CD4-positive, alpha-beta T cell treated with Interleukin-12 subunit alpha and Interleukin-12 subunit beta, for 1 hour (primary cell): ENCODE measurements at regions not wholly inside any gene's neighbourhood (a gene's known extent, or its start where the extent isn't known, plus 50 kb on each side); places are given as distances from the start of the nearest gene placed in this dataset.
"Not testable (repeated sequence)": the region's sequence is repeated elsewhere in the genome, so short reads cannot be mapped to it uniquely, and the experiment has no call there.

ENCODE experiments used
- DNase-seq: peaks from one replicate; pipeline ENCODE4 v3.0.0-alpha.2; 2020

DNA sequence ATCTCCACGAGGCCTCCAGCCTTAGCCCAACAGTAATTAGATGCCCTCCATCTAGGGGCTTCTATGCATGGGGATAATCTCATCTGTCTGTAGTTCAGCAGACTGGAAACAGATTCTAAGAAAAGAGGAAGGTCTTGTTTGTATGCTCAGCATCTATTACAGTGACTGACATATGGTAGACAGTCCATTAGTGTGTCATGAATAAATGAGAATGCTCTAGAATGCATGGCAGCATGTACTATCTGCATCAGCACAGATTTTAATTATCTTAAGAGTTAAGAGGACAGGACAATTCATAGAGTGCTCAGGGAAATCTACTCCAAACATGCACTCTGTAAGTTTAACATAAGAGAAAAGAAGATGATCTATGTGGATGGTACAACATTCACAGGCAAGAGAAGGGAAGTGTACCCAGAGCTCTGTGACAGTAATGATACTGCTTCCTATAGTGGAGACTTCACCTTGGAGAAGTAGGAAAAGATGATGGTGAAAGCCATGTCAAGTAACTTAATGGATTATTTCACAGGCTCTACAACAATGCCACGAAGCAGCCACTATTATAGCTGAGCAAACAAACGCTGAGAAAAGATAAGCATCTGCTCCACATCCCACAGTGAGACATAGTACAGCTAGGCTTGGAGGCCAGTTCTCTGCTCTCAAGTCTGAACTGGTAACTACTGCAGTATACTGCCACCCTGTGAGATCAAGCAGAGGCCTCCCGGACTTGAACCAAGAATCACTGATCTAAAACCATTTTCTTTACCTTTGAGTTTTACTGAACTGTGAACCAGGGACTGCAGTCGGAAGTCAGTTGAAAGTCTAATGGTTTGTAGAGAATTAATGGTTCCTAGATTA lies 309.2 kb upstream of the SPTLC3 start:
- DNase-seq = no peak

DNA sequence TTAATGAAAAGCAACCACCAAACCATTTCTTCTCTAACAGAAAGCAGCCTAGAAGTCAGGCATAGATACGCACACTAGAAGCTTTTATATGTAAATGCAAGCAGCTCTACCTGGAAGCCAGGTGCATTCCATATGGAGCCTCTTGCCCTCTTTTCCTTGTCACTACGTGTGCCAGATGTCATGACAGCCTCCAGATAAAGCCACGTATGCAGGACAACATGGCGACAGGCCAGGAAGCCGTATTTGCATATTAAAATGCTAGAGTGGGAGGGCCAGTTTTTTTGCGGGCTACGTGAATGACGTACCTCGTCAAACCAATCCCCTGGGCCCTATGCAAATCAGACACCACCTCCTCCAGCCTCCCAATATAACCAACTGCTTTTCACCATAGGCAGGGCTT lies 308.1 kb upstream of the SPTLC3 start:
- no peak for DNase-seq

DNA sequence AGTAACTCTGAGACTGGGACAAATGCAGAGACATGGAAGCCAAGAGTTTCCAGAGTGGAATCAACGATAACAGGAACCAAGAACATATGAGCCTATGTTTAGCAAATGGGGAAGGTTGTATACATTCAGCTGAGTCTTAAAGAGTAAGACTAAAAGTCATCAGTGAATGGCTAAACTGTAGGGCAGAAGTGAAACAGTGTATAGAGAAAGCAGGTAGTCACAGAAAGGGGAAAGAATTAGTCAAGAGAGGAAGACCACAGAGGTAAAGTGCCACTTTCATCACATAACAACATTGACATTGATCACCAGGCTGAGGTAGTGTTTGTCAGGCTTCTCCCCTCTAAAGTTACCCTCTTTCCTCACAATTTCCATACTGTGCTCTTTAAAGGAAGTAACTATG lies 306.5 kb upstream of the SPTLC3 start:
- no peak for DNase-seq

DNA sequence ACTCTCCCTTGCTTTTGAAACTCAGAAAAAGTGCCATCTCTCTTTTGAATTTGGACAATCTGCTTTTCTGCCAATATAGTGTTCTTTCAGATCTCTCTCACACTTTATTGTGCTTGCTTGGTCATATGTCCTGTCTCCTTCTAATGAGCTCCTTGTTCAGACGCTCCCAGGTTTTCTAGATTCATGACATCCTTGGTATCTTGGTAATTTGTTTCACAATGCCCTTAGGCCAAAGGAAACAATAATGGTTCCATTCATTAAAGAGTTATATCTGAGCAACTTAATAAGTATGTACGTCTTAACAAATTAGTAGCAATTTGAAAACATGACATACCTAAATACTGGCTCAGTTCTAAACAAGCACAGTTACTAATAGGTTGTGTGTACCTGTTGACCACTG lies 293.4 kb upstream of the SPTLC3 start:
- DNase-seq = no peak

DNA sequence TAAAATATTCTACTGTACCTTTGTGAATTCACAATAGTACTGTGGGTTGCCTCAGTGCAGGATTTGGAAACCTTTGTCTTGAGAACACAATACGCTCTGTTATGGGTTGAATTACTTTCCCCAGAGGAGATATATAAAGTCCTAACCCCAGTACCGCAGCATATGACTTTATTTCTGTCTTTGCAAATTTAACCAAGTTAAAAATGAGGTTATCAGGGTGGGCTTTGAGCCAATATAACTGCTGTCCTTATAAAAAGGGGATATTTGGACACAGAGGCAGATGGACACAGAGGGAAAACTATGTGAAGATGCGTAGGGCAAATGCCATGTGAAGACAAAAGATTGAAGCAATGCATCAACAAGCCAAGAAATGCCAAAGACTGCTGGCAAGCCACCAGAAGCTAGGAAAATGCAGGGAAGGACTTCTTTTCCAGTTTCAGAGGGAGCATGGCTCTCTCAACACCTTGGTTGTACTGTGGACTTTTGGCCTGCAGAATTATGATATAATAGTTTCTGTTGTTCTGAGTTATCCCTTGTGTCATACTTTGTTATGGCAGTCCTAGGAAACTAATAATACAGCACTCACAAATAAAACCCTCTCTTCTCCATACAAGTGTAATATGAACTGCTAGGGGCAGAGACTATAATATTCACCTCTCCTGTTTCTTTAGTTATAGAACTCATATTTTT lies 292.6 kb upstream of the SPTLC3 start:
- no peak for DNase-seq

DNA sequence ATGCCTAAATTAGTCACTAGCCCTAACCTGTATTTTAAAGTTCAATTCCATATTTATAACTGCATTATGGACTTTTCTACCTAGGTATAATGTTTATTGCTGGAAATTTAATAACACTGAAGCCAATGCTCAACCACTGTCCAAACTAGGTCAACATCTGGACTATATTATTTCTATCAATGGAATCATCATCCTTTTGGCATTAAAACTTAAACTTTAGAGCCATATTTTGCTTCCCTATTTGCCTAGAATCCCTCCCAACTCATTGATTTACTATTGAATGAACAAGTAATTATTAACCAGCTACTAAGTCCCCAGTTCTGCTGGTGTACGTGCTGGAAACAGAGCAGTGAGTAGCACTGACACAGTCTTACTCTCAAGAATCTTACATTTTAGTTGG lies 291.7 kb upstream of the SPTLC3 start:
- no peak for DNase-seq

DNA sequence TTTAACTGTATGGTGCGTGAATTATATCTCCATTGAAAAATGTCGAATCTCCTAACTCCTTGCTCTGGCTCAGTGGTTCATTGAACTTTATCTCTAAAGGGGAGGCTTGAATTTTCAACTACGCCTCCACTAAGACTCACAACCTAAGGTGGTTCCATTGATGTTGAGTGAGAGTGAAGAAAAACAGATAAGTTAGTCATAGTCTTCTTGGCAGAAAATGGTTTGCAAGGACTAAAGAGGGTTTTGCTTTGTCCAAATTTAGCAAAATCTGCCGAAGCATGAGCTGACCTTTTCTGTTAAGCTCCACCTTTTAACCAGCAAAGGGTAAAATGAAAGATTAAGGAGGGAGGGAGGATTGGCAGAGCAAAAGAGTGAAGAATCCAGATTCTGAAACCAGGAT lies 290.2 kb upstream of the SPTLC3 start:
- no peak for DNase-seq

DNA sequence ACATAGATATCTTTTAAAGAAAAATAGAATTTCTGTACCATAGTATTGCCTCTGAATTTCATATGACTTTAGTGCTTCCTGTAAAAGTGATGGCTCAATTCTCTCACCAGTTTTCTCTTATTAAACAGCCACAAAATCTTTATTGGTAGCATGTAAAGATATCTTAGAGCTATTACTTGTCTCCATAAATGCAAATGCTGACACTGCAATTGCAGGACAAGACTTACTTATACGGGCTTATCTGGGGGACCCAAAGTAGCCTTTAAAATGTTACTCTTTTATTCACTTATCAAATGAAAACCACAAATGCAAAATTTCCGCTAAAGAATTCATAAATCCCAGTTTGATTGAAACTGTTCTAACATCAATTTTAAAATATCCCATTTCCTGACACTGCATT lies 287.1 kb upstream of the SPTLC3 start:
- DNase-seq = no peak

DNA sequence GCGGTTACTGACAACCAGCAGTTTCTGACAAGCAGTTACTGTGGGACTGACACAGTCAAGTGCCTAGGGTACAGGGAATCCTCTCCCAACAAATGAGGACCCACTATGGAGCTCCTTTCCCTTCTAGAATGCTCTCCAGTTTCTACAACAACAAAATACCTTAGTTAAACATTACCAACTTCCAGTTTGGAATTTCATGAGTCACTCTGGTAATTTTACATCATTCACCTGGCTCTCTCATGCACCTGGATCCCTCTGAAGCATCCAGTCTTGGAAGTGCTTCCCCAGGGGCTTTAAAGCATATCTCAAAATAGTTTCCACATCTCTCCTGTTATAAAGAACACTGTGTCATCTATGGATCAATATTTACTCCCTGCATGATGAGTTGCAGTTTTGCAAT lies 286.7 kb upstream of the SPTLC3 start:
- DNase-seq = no peak

DNA sequence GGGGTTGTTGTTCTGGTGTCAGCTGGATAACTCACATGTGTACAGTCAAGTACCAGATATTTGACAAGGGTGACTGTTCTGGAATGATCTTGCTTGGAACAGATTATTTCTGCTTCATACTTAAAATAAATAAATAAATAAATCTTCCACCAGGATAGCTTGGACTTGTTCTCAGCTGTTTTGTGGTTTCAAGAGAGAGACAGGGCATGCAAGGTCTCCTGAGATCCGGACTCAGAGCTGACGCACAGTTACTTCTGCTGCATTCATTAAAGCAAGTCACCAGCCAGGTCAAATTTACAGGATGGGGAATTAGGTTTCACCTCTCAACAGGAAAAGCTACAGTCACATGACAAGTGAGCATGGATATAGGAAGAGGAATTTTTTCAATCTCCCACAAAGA lies 285.0 kb upstream of the SPTLC3 start:
- DNase-seq = no peak

DNA sequence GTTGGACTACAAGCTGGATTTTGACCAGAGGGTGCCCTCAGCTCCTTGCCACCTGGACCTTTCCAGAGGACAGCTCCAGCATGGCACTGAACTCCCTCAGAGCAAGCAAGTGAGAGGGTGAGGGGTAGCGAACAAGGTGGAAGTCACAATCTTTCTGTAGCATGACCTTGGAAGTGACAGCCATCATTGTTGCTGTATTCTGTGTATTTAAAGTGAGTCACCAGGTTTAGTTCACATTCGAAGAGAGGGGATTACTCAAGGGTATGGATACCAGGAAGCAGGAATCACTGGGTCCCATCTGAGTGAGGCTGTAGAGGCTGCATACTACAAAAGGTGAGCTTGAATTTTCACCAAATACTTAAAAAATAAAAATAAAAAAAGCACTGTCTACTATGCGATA lies 280.0 kb upstream of the SPTLC3 start:
- DNase-seq = no peak

DNA sequence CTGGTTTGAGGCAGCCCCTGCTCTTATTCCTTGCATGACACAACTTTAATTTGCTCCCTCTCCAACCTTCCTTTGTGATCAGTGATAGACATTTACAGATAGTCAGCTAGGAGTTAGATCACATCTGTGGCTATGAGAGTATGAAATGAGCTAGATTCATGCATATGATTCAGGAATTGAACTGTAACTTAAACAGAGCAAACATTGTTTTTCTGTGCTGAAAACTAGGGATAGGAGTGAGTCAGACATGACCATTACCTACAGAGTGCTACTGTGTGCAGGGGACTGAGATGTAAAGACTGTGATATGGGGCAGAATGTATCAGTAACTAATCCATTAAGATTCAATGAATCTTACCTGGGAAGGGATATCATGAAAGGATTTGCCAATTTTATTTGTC lies 279.4 kb upstream of the SPTLC3 start:
- DNase-seq = no peak

DNA sequence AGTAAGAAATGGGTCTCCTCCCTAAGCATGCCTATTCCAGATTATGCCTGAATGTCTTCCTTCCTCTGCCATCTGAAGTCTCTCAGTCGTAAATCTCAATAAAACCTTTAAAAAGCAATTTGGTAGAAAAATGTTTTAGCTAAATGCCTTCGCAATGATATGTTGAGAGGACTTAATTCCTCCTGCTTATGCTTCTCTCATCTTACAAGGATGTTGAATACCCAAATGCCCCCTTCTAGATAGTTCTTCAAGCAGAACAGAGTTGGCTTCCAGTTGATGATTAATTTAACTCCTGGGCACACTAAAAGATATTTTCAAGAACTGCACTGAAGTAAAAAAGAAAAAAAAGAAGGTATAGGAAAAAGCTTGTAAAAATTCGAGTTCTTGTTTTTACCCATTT lies 275.0 kb upstream of the SPTLC3 start:
- DNase-seq = no peak

DNA sequence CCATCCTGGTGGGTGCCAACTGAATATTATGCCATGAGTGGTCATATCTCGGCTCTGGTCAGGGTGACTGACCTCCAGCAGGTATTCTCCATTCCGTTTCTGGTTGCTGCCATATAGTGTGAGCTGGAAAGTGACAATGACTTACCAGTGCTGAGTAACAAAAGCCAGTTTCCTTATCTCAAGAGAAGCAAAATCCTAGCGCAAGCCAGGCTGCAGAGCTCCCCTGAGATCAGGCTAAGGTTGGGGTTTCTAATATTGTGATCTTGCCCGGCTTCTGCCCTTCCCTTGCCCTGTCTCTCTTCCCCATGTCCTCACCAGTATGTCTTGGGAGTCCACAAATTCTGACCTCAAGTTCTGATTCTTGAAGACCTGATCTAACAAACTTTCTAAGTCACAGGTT lies 271.3 kb upstream of the SPTLC3 start:
- no peak for DNase-seq

DNA sequence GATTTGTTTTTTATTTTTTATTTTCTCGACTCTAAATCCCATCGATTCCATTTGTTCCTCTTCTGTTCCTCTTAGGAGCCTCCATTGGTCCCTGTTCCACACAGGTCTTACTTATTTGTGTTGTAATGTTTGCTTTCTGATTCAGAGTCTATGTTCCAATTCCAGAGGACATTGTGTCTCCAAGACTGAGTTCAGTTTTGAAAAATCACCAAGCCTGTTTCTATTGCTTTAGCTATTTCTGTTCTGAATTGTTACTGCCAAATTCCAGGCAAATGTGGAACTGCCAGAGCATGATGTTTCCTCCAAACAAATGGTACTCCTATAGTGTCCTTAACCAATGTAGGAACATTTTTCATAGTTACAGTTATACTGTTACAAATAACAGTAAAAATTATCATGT lies 270.9 kb upstream of the SPTLC3 start:
- no peak for DNase-seq

DNA sequence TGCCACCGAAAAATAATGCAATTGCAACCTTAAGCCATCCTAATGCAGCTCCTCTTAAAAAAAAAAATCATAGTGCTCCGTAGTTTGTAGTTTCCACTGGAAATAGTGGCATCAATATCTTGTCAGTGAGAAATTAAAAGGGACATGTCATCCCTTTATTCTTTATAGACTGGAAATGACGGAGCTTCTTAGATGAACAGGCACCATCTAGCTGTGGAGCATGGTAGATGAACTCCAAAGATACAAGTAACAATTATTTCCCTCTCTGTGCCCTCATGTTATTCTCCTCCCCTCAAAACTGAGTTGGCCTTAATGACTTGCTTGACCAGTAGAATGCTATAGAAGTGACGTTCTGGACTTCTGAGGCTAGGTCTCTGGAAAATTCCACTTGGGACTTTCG lies 268.1 kb upstream of the SPTLC3 start:
- DNase-seq = no peak

DNA sequence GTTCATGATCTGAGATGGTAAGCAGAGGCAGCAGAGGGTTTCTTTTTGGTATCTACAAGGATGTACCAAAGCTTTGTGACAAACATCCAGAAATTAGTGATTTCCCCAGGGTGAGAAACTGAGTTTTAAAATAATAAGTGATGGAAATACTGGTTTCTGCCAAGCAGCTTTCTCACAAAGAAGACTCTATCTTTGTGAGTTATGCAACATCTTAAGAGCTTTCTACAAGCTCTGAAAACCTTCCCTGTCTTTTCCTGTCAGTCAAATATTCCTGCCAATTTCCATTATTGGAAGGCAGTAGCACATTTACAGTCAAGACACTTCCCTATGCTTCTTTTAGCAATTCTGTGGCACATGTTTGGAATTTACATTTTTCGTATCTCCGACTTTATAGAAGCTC lies 264.7 kb upstream of the SPTLC3 start:
- no peak for DNase-seq

DNA sequence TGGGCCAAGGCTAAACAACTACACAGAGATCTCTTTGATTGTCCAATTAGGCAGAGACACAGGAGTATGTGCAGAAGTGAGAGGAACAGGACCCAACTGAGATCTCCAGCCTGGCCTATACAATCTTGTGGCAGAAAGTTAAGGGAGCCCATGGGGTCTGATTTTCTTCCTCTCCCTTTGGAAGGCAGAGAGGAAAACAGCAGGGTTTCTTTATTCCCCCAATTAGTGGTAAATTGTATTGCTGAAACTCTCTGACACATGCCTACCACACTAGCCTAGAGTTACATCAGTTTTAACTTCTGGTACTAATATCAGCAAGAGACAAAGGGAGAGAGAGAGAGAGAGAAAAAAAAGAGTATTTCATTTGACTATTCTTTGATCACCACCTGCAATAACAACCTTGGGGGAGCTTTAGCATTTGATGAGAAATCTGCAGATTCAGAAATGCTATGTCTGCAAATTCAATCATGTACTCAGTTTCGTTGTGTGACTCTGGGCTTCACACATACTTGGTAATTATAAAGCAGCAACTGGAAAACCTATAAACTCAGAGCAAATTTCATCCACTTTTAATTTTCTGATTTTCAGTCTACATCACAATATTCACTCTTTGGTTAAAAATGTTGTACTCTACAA lies 260.3 kb upstream of the SPTLC3 start:
- DNase-seq = no peak

DNA sequence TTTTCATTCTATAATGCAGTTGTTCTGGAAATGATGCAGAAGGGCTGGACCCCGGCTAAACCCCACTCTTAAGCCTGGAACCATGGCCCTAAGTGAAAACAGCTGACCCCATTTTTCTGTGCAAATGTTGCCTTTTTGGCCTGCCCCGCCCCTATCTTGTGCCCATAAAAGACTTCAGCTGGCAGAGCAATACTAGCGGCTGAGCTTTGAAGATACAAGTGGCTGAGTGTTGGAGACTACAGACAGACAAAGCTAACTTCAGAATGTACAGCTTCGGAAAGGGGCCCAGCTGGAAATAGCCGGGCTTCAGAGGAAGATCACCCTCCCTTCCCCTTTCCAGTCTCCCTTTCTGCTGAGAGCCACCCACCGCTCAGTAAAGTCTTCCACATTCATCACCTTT lies 258.6 kb upstream of the SPTLC3 start:
- no peak for DNase-seq

DNA sequence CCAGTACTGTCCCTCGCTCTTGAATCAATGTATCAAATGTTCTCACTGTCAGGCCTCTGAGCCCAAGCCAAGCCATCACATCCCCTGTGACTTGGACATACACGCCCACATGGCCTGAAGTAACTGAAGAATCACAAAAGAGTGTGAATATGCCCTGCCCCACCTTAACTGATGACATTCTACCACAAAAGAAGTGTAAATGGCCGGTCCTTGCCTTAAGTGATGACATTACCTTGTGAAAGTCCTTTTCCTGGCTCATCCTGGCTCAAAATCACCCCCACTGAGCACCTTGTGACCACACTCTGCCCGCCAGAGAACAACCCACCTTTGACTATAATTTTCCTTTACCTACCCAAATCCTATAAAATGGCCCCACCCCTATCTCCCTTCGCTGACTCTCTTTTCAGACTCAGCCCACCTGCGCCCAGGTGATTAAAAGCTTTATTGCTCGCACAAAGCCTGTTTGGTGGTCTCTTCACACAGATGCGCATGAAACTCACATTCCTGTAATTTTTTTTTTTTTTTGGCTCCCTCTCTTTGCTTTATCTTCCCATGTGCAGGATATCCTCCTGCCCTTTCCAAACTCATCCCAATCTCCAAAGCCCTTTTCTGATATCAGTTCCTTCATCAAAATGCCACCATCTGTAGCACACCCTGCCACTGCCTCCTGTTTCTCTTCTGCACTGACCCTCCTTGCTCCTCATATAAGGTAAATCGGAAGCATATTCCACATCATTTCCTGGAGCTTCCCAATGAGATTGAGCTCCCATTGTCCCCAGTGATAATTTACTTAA lies 255.7 kb upstream of the SPTLC3 start:
- DNase-seq = not testable (repeated sequence)

DNA sequence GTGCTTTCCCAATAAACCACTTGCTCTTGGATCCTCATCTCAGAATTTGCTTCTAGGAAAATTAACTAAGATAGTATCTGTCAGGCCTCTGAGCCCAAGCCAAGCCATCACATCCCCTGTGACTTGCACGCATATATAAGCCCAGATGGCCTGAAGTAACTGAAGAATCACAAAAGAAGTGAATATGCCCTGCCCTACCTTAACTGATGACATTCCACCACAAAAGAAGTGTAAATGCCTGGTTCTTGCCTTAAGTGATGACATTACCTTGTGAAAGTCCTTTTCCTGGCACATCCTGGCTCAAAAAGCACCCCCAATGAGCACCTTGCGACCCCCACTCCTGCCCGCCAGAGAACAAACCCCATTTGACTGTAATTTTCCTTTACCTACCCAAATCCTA lies 255.0 kb upstream of the SPTLC3 start:
- DNase-seq = not testable (repeated sequence)

DNA sequence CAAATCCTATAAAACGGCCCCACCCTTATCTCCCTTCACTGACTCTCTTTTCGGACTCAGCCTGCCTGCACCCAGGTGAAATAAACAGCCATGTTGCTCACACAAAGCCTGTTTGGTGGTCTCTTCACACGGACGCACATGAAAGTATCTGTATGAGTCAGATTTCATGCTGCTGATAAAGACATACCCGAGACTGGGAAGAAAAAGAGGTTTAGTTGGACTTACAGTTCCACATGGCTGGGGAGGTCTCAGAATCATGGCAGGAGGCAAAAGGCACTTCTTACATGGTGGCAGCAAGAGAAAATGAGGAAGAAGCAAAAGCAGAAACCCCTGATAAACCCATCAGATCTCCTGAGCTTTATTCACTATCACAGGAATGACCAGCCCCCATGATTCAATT lies 249.3 kb upstream of the SPTLC3 start:
- not testable (repeated sequence) for DNase-seq

DNA sequence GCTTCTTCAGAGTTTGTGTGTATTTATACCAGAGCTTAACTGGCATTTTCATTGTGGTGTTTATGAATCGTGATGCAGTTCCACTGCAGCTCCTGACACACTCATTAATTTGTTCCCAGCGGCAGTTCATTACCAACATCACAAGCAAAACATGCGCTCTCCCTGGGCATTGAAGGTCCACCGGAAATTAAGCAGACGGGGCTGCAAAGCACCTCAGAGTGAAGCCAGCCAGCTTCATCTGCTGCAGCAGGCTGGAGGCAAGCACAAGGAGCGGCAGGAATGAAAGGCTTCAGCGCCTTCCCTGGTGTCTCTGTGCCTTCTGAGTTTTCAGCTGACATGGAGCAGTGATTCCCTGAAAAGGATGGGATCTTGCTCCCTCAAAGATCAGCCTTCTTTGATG lies 246.0 kb upstream of the SPTLC3 start:
- no peak for DNase-seq
